SK-N-MC (cell line): ENCODE measurements at regions not wholly inside any gene's neighbourhood (a gene's known extent, or its start where the extent isn't known, plus 50 kb on each side); places are given as distances from the start of the nearest gene placed in this dataset.

Experiments
- EZH2 ChIP-seq: fragments of 200-600 bp; sonication (generic); IDR thresholded peaks from one replicate; pipeline ENCODE4 v1.6.1; 2017; ENCODE audit warnings: antibody characterized with exemption
- FOXP2 ChIP-seq: optimal IDR thresholded peaks from 2 replicates; pipeline ENCODE3; 2011; ENCODE audit warnings: mild to moderate bottlenecking, moderate library complexity; ENCODE audit not compliant: insufficient read depth; ENCODE audit errors: extremely low read length, control extremely low read depth
- POLR2AphosphoS5 ChIP-seq: IDR thresholded peaks from 2 replicates; pipeline ENCODE4 v1.6.1; 2012; ENCODE audit warnings: mild to moderate bottlenecking, low read depth, low read length, borderline replicate concordance

DNA sequence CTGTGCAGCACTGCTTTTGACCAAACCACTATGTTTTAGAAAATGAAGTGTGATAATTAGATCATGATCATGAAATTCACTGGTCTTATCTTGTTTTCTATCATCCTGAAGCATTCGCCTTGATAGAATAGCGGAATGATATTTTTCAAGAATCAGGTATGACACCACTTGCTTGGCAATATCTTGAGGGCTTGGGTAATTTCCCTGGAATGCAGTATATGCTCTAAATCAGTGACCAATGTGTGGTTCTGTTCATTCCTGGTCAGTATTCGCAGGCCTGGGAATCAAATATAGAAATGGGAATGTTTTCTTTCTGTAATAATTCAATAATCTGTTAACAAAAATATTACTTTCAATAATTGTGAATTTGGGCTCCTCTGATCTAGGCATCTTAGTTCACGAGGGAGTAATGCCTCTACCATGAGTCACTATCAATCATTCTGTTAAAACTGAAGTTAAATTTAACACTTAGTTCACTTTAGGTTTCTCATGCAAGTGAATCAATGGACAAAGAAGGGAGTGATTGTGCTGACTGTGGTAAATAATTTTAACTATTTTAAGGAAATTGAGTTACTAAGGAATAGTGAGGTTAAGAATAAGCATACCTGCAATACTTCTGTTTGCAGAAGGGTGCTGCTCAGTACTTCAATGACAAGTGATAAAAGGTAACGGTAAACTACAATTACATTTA, 137.9 kb downstream of the PCDH20 start:
- TF ChIP-seq POLR2AphosphoS5 (no peak), EZH2 (no peak), FOXP2 (no peak)
